ENCODE measurements at regions not wholly inside any gene's neighbourhood (a gene's known extent, or its start where the extent isn't known, plus 50 kb on each side); places are given as distances from the start of the nearest gene placed in this dataset.

DNA sequence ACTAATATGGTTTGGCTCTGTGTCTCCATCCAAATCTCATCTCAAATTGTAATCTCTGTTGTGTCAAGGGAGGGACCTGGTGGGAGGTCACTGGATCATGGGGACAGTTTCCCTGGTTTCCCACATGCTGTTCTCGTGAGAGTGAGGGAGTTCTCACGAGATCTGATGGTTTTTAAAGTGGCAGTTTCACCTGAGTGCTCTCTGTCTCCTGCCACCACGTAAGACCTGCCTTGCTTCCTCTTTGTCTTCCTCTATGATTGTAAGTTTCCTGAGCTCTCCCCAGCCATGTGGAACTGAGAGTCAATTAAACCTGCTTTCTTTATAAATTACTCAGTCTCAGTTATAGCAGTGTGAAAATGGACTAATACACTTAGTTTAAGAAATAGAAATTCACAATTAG lies 228.9 kb downstream of the CD47 start:
- TF ChIP-seq, protein P1, sequence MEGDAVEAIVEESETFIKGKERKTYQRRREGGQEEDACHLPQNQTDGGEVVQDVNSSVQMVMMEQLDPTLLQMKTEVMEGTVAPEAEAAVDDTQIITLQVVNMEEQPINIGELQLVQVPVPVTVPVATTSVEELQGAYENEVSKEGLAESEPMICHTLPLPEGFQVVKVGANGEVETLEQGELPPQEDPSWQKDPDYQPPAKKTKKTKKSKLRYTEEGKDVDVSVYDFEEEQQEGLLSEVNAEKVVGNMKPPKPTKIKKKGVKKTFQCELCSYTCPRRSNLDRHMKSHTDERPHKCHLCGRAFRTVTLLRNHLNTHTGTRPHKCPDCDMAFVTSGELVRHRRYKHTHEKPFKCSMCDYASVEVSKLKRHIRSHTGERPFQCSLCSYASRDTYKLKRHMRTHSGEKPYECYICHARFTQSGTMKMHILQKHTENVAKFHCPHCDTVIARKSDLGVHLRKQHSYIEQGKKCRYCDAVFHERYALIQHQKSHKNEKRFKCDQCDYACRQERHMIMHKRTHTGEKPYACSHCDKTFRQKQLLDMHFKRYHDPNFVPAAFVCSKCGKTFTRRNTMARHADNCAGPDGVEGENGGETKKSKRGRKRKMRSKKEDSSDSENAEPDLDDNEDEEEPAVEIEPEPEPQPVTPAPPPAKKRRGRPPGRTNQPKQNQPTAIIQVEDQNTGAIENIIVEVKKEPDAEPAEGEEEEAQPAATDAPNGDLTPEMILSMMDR (IDR thresholded peaks at IDR 0.05): no peak
- no peak for TF ChIP-seq POLR2A (IDR thresholded peaks at IDR 0.05)

Data from transverse colon (tissue), 3 donors.